Cardiac muscle cell (in vitro differentiated cells and primary cell): ENCODE measurements at regions not wholly inside any gene's neighbourhood (a gene's known extent, or its start where the extent isn't known, plus 50 kb on each side); places are given as distances from the start of the nearest gene placed in this dataset.

Experiments
- DNase-seq, 2 donors: peaks; one replicate each; pipeline versions ENCODE4 v3.0.0 to v3.0.0-alpha.2; 2010 to 2017; ENCODE audit warnings: low read depth in 1 of 2, low spot score in 1 of 2
- H3K27ac ChIP-seq: fragments of 200-600 bp; sonication (generic); 2 replicates; pipeline ENCODE4 v1.5.1; 2016
- H3K27me3 ChIP-seq: fragments of 200-600 bp; sonication (generic); 2 replicates; pipeline ENCODE4 v1.6.0; 2016; ENCODE audit warnings: control low read depth
- H3K36me3 ChIP-seq: fragments of 200-600 bp; sonication (generic); 2 replicates; pipeline ENCODE4 v1.5.1; 2016; ENCODE audit warnings: control low read depth
- H3K4me1 ChIP-seq: fragments of 200-600 bp; sonication (generic); 2 replicates; pipeline ENCODE4 v1.8.1; 2017; ENCODE audit warnings: low read depth, mild to moderate bottlenecking, mixed run types
- H3K4me3 ChIP-seq: fragments of 200-600 bp; sonication (generic); 2 replicates; pipeline ENCODE4 v1.5.1; 2016; ENCODE audit warnings: mild to moderate bottlenecking
- H3K9me3 ChIP-seq: fragments of 200-600 bp; sonication (generic); 2 replicates; pipeline ENCODE4 v1.5.1; 2017; ENCODE audit warnings: low read depth, mild to moderate bottlenecking, control low read depth
- CTCF ChIP-seq: IDR thresholded peaks from 2 replicates; pipeline ENCODE4 v1.5.1; 2012; ENCODE audit warnings: low read depth, mild to moderate bottlenecking, low read length

- no peaks in the 10 kb centered on the region for H3K9me3 ChIP-seq
- H3K4me1 ChIP-seq: no peaks in the 10 kb centered on the region
- no peak for DNase-seq
- no peaks in the 10 kb centered on the region for H3K27me3 ChIP-seq
- no peak overlapping the region for H3K4me3 ChIP-seq
- H3K36me3 ChIP-seq: no peaks in the 10 kb centered on the region
- no peak for TF ChIP-seq CTCF
- no peak overlapping the region for H3K27ac ChIP-seq
Measured at GRCh38 chr12:116420227-116420880, 138.8 kb upstream of the MAP1LC3B2 start.

- Histone ChIP-seq H3K27ac (no peak overlapping the region), H3K27me3 (no peaks in the 10 kb centered on the region), H3K4me3 (no peak overlapping the region), H3K9me3 (no peaks in the 10 kb centered on the region), H3K36me3 (no peaks in the 10 kb centered on the region), H3K4me1 (peaks cover 9% of the 10 kb centered on the region)
- no peak for DNase-seq
- TF ChIP-seq CTCF: no peak
Measured at GRCh38 chr12:116421785-116422538, 137.2 kb upstream of the MAP1LC3B2 start.

GRCh38 chr12:116423094-116423493 lies 136.1 kb upstream of the MAP1LC3B2 start:
- H3K27me3 ChIP-seq: no peaks in the 10 kb centered on the region
- H3K4me1 ChIP-seq: peaks cover 14% of the 10 kb centered on the region
- H3K4me3 ChIP-seq: no peak overlapping the region
- no peaks in the 10 kb centered on the region for H3K36me3 ChIP-seq
- peak; percentile 38 to 94 for DNase-seq
- peak; percentile 11 for TF ChIP-seq CTCF
- no peak overlapping the region for H3K27ac ChIP-seq
- no peaks in the 10 kb centered on the region for H3K9me3 ChIP-seq

GRCh38 chr12:116425256-116426193 lies 133.7 kb upstream of the MAP1LC3B2 start:
- Histone ChIP-seq H3K27me3 (no peaks in the 10 kb centered on the region), H3K4me3 (no peak overlapping the region), H3K9me3 (no peaks in the 10 kb centered on the region), H3K4me1 (peaks cover 14% of the 10 kb centered on the region), H3K36me3 (no peaks in the 10 kb centered on the region), H3K27ac (peak overlapping the region; percentile 40)
- no peak for TF ChIP-seq CTCF
- no peak for DNase-seq

- no peaks in the 10 kb centered on the region for H3K36me3 ChIP-seq
- H3K27ac ChIP-seq: peak overlapping the region; percentile 40
- no peaks in the 10 kb centered on the region for H3K27me3 ChIP-seq
- H3K4me3 ChIP-seq: no peak overlapping the region
- peak; percentile 72 for TF ChIP-seq CTCF
- H3K9me3 ChIP-seq: no peaks in the 10 kb centered on the region
- DNase-seq: peak; percentile 55 to 99
- H3K4me1 ChIP-seq: peaks cover 14% of the 10 kb centered on the region
Measured at GRCh38 chr12:116426391-116427136, 132.6 kb upstream of the MAP1LC3B2 start.
